ENCODE measurements at regions not wholly inside any gene's neighbourhood (a gene's known extent, or its start where the extent isn't known, plus 50 kb on each side); places are given as distances from the start of the nearest gene placed in this dataset.
A peak's percentile ranks its signal among the peaks of the same experiment; 100 is the strongest.

GRCh38 chr2:238502088-238502810 lies 75.5 kb downstream of the ASB1 start:
- no peak for TF ChIP-seq CTCF (IDR thresholded peaks at IDR 0.05; ENCODE audit: poor library complexity, severe bottlenecking)
- ATAC-seq (ENCODE audit: low read depth) (no peak), DNase-seq (ENCODE audit: low spot score) (no peak)
- no peaks in the 10 kb centered on the region for H3K36me3 ChIP-seq (ENCODE audit: low read depth)
- no peak overlapping the region for H3K27ac ChIP-seq (ENCODE audit: poor library complexity, severe bottlenecking)
- H3K9me3 ChIP-seq (ENCODE audit: severe bottlenecking): no peaks in the 10 kb centered on the region
- no peak overlapping the region for H3K4me3 ChIP-seq (ENCODE audit: severe bottlenecking)
- no peaks in the 10 kb centered on the region for H3K4me1 ChIP-seq (ENCODE audit: insufficient read depth, poor library complexity, severe bottlenecking)
- no peaks in the 10 kb centered on the region for H3K27me3 ChIP-seq (ENCODE audit: insufficient read depth, poor library complexity, severe bottlenecking)

GRCh38 chr2:238502956-238503791 lies 76.4 kb downstream of the ASB1 start:
- DNase-seq (ENCODE audit: low spot score) (no peak), ATAC-seq (ENCODE audit: low read depth) (no peak)
- no peaks in the 10 kb centered on the region for H3K36me3 ChIP-seq (ENCODE audit: low read depth)
- no peak overlapping the region for H3K4me3 ChIP-seq (ENCODE audit: severe bottlenecking)
- no peak overlapping the region for H3K27ac ChIP-seq (ENCODE audit: poor library complexity, severe bottlenecking)
- no peaks in the 10 kb centered on the region for H3K27me3 ChIP-seq (ENCODE audit: insufficient read depth, poor library complexity, severe bottlenecking)
- TF ChIP-seq CTCF (IDR thresholded peaks at IDR 0.05; ENCODE audit: poor library complexity, severe bottlenecking): no peak
- no peaks in the 10 kb centered on the region for H3K4me1 ChIP-seq (ENCODE audit: insufficient read depth, poor library complexity, severe bottlenecking)
- no peaks in the 10 kb centered on the region for H3K9me3 ChIP-seq (ENCODE audit: severe bottlenecking)

GRCh38 chr2:238504181-238504931 lies 77.6 kb downstream of the ASB1 start:
- H3K9me3 ChIP-seq (ENCODE audit: severe bottlenecking): no peaks in the 10 kb centered on the region
- H3K27ac ChIP-seq (ENCODE audit: poor library complexity, severe bottlenecking): no peak overlapping the region
- no peaks in the 10 kb centered on the region for H3K27me3 ChIP-seq (ENCODE audit: insufficient read depth, poor library complexity, severe bottlenecking)
- H3K4me3 ChIP-seq (ENCODE audit: severe bottlenecking): no peak overlapping the region
- ATAC-seq (ENCODE audit: low read depth): no peak
- H3K4me1 ChIP-seq (ENCODE audit: insufficient read depth, poor library complexity, severe bottlenecking): no peaks in the 10 kb centered on the region
- DNase-seq (ENCODE audit: low spot score): peak; percentile 38
- H3K36me3 ChIP-seq (ENCODE audit: low read depth): no peaks in the 10 kb centered on the region
- TF ChIP-seq CTCF (IDR thresholded peaks at IDR 0.05; ENCODE audit: poor library complexity, severe bottlenecking): no peak

GRCh38 chr2:238505119-238505891 lies 78.6 kb downstream of the ASB1 start:
- Histone ChIP-seq H3K4me1 (ENCODE audit: insufficient read depth, poor library complexity, severe bottlenecking) (no peaks in the 10 kb centered on the region), H3K27me3 (ENCODE audit: insufficient read depth, poor library complexity, severe bottlenecking) (no peaks in the 10 kb centered on the region), H3K27ac (ENCODE audit: poor library complexity, severe bottlenecking) (no peak overlapping the region), H3K4me3 (ENCODE audit: severe bottlenecking) (no peak overlapping the region), H3K9me3 (ENCODE audit: severe bottlenecking) (no peaks in the 10 kb centered on the region), H3K36me3 (ENCODE audit: low read depth) (no peaks in the 10 kb centered on the region)
- ATAC-seq (ENCODE audit: low read depth): no peak
- TF ChIP-seq CTCF (IDR thresholded peaks at IDR 0.05; ENCODE audit: poor library complexity, severe bottlenecking): no peak
- peak; percentile 24 for DNase-seq (ENCODE audit: low spot score)

Measured in RWPE2 (cell line).